HG02981 (cell line): ENCODE measurements at regions not wholly inside any gene's neighbourhood (a gene's known extent, or its start where the extent isn't known, plus 50 kb on each side); places are given as distances from the start of the nearest gene placed in this dataset.

Experiments
- ATAC-seq: cut with Tn5 transposase; IDR thresholded peaks from one replicate; pipeline ENCODE4 v1.9.1; 2021; ENCODE audit warnings: mild to moderate bottlenecking, moderate library complexity; ENCODE audit not compliant: unreplicated experiment

DNA sequence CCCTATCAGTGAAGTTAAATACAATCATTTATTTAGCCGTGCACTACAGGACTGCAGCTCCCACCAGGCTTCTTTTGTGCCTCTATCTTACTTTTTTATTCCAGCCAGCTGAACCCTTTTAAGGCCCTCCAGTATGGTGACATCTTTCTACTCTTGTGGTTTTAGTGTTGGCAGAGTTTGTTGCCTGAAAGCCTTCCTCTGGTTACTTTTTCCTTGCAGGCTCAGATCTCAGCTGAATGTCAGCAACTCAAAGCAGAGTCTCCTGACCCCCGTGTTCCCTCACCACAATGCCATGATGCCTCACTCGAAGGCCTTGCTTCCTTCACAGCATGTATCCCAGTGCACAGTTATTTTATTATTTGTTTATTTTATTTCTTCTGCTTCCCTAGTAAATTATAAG, 818.9 kb upstream of the LCORL start:
- ATAC-seq, result no peak

DNA sequence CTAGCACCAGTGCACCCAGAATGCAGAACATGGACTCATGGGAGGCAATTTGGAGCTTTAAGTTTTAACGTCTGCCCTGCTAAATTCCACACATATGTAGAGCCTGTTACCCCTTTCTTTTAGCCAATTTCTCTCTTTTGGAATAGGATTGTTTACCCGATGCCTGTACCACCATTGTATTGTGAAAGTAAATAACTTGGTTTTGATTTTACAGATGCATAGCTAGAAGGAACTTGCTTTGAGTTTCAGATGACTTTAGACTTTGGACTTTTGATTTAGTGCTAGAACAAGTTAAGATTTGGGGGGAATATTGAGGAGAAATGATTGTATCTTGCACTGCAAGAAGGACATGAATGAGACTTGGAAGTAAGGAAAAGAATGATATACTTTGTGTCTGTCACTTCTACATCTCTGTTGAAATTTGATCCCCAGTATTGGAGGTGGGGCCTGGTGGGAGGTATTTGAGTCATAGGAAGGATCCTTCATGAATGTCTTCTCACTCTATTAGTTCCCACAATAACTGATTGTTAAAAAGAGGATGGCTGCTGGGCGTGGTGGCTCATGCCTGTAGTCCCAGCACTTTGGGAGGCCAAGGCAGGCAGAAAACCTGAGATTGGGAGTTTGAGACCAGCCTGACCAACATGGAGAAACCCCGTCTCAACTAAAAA, 794.8 kb upstream of the LCORL start:
- ATAC-seq, result no peak

GRCh38 chr4:18815779-18816173, 794.2 kb upstream of the LCORL start:
- ATAC-seq, result no peak

DNA sequence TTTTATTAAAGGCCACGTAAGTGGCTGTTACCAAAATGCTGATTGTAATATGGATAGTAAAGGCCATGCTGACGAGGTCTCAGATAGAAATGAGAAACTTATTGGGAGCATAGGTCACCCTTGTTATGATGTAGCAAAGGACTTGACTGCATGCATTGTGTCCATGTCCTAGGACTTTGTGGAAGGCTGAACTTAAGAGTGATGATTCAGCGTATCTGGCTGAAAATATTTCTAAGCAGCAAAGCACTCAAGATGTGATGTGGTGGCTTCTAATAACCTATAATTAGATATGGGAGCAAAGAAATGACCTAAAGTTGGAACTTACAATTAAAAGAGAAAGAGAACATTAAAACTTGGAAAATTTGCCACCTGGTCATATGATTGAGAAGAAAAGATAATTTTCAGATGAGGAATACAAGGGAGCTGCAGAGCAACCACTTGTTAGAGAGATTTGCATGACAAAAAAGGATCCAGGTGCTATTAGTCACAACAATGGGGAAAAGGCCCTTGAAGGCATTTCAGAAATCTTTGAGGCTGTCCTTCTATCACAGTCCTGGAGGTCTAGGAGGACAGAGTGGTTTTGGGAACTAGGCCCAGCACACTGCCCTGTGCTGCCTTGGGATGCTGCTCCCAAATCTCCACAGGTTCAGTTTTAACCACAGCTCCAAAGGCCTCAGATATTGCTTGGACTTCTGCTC, 793.7 kb upstream of the LCORL start:
- ATAC-seq, result no peak

DNA sequence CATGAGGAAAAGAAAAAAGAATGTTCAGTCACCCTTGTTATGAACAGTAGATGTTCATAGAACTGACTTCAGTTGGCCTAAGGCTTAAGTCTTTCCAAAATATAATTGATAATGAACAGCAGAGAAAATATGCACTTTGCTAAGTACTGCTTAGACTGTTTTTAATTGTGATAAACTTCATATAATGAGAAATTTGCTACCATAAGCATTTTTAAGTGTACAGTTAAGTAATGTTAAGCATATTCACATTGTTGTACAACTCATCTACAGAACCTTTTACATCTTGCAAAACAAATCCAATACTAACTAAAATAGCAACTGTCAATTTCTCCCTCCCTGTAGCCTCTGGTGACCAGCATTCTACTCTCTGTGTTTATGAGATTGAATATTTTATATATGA, 792.2 kb upstream of the LCORL start:
- no peak for ATAC-seq

GRCh38 chr4:18813055-18813454, 791.5 kb upstream of the LCORL start:
- no peak for ATAC-seq

DNA sequence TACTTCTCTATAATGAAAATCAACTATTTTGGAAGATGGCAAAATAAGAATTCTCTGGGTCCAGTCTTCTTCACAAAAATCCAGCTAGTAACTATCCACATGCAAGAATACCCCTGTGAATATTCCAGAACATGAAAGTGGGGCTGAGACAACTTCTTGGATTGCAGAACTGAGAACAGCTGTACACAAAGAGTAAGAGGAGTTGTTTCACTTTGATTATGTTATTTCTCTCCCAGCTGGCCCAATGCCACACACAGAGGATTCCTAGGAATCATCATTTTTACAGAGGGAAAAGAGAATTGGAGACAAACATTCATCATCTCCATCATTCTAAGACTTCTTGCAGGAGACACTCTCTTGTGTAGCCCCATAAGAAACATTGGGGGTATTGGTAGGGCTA, 782.2 kb upstream of the LCORL start:
- no peak for ATAC-seq

GRCh38 chr4:18798123-18798522, 776.6 kb upstream of the LCORL start:
- ATAC-seq, result no peak

DNA sequence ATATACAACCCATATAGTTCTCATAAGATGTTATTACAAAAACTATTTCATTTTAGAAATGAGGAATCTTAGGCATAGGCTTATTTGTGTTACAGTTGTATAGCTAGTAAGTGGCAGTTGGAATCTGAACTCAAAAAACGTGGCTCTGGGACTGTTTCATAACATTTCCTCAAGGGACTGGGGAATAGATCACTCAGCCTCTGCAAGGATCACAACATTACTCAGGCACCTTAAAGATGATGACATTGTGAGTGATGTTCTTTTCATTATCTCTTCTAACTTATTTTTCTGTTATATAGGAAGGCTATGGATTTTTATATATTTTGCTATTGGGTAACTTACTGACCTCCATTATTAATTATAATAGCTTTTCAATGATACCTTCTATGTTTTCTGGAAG, 774.2 kb upstream of the LCORL start:
- ATAC-seq, result no peak

- ATAC-seq, result no peak
Observed at GRCh38 chr4:18777190-18777930, 755.8 kb upstream of the LCORL start.

DNA sequence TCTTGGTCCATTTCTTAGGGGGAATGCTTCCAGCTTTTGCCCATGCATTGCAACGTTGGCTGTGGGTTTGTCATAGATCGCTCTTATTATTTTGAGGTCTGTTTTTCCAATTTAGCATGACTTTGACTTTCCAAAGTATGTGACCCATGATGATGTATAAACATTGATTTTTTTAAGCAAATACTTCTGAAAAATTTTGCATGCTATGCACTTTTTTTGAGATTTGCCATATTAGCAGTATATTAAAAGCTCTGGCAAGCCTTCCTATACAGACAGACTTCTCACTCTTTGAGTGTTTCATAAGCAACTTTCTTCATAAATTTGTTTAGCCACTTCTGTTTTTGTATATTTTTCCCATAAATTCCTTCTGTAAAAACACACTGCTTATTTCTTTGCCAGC, 746.4 kb upstream of the LCORL start:
- no peak for ATAC-seq

DNA sequence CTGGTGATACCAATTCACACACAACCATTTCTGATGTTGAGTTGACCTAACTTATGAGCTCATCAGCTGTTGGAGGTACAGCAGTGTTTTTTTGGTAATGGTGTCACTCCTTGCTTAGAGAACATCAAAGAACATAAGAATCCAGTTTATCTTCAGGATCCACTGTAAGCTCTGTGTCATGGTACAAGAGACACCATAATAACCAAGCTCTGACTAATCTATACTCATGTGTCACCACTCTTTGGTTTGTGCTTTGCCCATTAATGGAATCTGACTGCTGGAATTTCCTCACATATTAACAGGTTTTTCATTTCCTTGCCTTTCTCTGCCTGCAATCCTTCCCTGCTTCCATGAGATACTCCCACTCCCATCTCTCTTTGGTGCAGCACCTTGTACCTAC, 735.1 kb upstream of the LCORL start:
- no peak for ATAC-seq

GRCh38 chr4:18754180-18754579, 732.6 kb upstream of the LCORL start:
- ATAC-seq, result no peak

DNA sequence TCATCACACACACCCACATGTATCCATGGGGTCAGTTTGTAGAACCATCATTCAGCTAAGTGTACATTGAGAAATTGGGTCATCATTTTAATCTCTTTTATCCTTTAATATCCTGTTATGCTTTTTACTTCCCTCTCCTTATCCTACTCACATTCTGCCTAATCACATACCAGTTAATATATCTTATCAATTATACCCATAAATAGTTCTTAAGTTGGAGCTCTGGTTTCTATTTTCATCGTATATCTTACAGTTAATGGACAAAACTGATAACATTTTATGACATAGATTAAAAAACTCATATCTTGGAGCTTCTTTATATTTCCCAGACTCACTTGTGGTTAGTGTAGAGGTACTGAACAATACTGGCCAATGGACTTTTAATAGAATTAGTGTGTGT, 729.5 kb upstream of the LCORL start:
- no peak for ATAC-seq

GRCh38 chr4:18749391-18749790, 727.8 kb upstream of the LCORL start:
- no peak for ATAC-seq

DNA sequence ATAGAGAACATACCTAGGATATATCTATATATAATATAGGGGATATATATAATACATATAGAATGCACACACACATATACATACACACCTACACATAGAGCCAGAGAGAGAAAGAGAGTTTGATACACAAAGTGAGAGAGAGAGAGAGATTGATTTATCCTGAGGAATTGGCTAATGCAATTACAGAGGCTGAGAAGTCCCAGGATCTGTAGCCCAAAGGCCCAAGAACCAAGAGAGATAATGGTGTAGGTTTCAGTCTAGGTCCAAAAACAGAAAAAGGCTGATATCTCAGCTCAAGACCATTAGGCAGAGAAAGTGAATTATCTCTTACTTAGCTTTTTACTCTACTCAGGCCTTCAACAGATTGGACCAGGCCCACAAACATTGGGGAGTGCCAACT, 715.0 kb upstream of the LCORL start:
- ATAC-seq, result no peak

- no peak for ATAC-seq
Observed at GRCh38 chr4:18735740-18736268, 714.2 kb upstream of the LCORL start.

DNA sequence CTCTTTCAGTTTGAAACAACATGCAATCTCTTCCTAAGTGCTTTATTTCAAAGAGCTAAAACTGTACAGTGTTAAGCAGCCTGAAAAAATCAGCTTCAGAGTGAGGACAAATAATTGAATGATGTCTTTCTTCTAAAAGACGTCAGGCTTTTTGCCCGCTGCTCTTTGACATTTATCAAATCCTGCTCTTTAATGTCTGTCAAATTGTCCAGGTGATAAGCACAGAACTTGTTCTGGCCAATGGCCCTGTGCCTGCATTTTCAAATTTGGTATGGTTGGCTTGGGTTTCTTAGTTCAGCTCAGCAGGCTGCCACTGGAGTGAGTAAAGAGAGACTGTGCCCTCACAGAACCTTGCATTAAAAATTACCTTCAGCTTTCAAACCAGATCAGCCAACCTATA, 712.9 kb upstream of the LCORL start:
- no peak for ATAC-seq

- ATAC-seq, result no peak
Observed at GRCh38 chr4:18733961-18734360, 712.4 kb upstream of the LCORL start.

DNA sequence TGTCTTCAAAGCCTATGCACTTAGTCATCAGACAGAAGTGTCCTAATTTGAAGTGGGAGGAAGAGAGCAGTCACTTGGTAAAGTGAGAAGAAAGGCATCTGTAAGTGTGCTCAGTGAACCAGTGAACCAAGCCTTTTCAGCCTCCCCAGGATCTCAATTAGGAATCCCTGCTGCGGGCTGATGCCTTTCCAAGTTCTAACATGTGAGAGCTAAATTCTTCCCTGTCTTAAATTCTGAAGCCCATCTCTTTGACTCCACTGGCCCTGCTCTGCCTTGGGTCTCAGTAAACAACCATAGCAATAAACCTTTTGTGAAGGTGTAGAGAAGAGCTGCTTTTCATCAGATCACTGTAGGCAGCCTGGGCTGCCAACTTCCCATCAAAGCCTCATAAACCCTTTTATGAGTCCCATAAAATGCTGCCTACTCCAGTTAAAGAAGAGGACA, 701.2 kb upstream of the LCORL start:
- no peak for ATAC-seq

GRCh38 chr4:18698119-18698883, 676.7 kb upstream of the LCORL start:
- ATAC-seq, result no peak
